ENCODE measurements at regions not wholly inside any gene's neighbourhood (a gene's known extent, or its start where the extent isn't known, plus 50 kb on each side); places are given as distances from the start of the nearest gene placed in this dataset.

DNA sequence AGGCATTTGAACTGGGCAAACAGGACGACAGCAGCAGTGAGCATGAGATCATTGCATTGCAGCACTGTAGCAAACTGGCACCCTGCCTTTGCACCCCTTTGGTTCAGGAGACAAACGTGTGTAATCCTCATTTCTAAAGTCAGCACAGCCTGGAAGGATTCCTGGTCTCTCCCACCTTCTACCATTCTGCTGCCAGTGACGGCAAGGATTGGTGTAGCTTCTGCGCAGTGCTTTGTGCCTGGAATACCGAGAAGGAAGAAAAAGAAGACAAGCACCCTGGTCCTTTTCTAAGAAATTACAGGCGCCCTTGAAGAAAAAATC, 805.3 kb downstream of the USP25 start:
- H3K27ac Mint-ChIP-seq (ENCODE audit: unreplicated experiment): no peak overlapping the region
- H3K27me3 Mint-ChIP-seq (ENCODE audit: unreplicated experiment): no peaks in the 10 kb centered on the region
- no peak for DNase-seq
- TF ChIP-seq, protein P1, sequence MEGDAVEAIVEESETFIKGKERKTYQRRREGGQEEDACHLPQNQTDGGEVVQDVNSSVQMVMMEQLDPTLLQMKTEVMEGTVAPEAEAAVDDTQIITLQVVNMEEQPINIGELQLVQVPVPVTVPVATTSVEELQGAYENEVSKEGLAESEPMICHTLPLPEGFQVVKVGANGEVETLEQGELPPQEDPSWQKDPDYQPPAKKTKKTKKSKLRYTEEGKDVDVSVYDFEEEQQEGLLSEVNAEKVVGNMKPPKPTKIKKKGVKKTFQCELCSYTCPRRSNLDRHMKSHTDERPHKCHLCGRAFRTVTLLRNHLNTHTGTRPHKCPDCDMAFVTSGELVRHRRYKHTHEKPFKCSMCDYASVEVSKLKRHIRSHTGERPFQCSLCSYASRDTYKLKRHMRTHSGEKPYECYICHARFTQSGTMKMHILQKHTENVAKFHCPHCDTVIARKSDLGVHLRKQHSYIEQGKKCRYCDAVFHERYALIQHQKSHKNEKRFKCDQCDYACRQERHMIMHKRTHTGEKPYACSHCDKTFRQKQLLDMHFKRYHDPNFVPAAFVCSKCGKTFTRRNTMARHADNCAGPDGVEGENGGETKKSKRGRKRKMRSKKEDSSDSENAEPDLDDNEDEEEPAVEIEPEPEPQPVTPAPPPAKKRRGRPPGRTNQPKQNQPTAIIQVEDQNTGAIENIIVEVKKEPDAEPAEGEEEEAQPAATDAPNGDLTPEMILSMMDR (IDR thresholded peaks at IDR 0.05; ENCODE audit: partially characterized antibody, unreplicated experiment): no peak
- H3K4me3 Mint-ChIP-seq (ENCODE audit: unreplicated experiment): no peak overlapping the region
- H3K9me3 Mint-ChIP-seq (ENCODE audit: unreplicated experiment): no peaks in the 10 kb centered on the region
- peaks cover 9% of the 10 kb centered on the region for H3K36me3 Mint-ChIP-seq (ENCODE audit: unreplicated experiment)
- H3K4me1 Mint-ChIP-seq (ENCODE audit: low read depth, unreplicated experiment): peaks cover 25% of the 10 kb centered on the region

DNA sequence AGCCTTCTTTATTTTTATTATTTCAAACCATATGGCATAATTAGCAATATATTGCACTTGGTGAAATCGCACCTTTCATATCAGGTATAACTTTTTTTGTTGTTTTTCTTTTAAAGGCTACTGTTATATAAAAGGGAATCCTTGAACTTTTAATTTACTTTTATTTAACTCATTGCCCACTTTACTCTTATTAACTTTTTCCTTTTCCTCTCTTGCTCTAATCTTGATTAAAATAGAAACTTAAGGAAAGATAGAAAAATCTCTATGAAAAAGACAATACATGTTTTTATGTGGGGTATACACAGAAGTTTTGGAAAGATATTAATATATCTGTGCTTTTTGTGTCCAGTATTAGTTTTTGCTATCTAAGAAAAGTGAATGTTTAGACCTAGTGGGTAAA, 805.8 kb downstream of the USP25 start:
- TF ChIP-seq, protein P1 (IDR thresholded peaks at IDR 0.05; ENCODE audit: partially characterized antibody, unreplicated experiment): no peak
- H3K4me3 Mint-ChIP-seq (ENCODE audit: unreplicated experiment): no peak overlapping the region
- H3K36me3 Mint-ChIP-seq (ENCODE audit: unreplicated experiment): peaks cover 9% of the 10 kb centered on the region
- H3K9me3 Mint-ChIP-seq (ENCODE audit: unreplicated experiment): no peaks in the 10 kb centered on the region
- peaks cover 25% of the 10 kb centered on the region for H3K4me1 Mint-ChIP-seq (ENCODE audit: low read depth, unreplicated experiment)
- H3K27me3 Mint-ChIP-seq (ENCODE audit: unreplicated experiment): no peaks in the 10 kb centered on the region
- H3K27ac Mint-ChIP-seq (ENCODE audit: unreplicated experiment): no peak overlapping the region
- no peak for DNase-seq

DNA sequence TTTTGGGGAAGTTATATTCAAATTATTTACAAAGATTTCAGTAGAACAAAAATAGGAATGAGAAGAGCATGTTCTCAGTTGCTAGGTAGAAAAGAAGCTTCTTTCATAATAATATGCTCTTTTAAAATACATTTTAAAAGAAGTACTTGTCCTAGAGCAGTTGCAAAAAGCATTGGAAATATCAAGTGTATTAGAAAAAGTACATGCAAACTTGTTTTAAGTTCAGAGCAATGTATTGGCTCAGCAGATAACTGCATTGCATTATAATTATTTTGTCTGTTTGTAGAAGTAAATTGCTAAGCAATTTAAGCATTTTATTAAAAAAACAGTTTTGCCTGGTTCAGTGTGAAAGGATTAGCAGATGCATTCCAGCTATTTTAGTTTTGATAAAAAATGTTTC, 806.4 kb downstream of the USP25 start:
- no peaks in the 10 kb centered on the region for H3K9me3 Mint-ChIP-seq (ENCODE audit: unreplicated experiment)
- H3K27me3 Mint-ChIP-seq (ENCODE audit: unreplicated experiment): no peaks in the 10 kb centered on the region
- H3K36me3 Mint-ChIP-seq (ENCODE audit: unreplicated experiment): peaks cover 7% of the 10 kb centered on the region
- H3K4me3 Mint-ChIP-seq (ENCODE audit: unreplicated experiment): no peak overlapping the region
- no peak for DNase-seq
- TF ChIP-seq, protein P1 (IDR thresholded peaks at IDR 0.05; ENCODE audit: partially characterized antibody, unreplicated experiment): no peak
- no peak overlapping the region for H3K27ac Mint-ChIP-seq (ENCODE audit: unreplicated experiment)
- H3K4me1 Mint-ChIP-seq (ENCODE audit: low read depth, unreplicated experiment): peaks cover 25% of the 10 kb centered on the region

DNA sequence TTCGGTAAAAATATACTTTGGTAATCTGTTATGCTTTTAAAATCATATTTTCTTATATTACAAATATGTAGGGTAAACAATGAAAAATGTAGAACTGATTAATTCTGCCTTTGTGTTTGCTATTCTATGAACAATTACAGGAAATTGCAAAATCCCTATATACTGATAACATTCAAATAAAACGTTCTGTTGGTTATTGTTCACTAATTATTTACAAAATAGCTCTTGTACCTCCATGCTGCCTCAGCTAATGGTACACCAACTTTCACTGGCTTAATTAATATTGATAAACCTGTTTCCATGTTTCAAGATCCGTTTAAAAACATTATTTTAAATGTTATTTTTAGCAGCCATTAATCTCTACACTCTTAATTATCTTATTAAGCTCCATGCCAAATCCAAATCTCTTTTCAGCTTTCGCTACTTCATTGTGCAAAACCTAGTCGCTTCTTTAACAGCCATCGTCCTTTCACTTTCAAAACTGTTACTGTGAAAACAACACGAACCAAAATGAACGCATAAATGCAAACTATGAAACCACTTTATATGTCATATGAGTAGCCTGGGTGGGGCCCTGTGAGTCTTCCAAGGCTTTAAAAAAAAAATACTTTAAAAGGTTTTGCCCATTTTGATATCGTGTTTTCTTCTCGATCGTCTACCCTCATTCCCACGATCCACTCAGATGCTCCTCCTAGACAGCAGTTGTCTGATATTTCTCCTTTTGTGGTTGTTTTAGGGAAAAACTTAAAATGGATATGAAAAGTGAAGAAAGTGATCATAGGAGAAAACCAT, 807.1 kb downstream of the USP25 start:
- Mint-ChIP-seq H3K9me3 (ENCODE audit: unreplicated experiment) (no peaks in the 10 kb centered on the region), H3K27ac (ENCODE audit: unreplicated experiment) (peak overlapping the region; percentile 43), H3K4me3 (ENCODE audit: unreplicated experiment) (no peak overlapping the region), H3K27me3 (ENCODE audit: unreplicated experiment) (no peaks in the 10 kb centered on the region), H3K4me1 (ENCODE audit: low read depth, unreplicated experiment) (peaks cover 25% of the 10 kb centered on the region), H3K36me3 (ENCODE audit: unreplicated experiment) (no peaks in the 10 kb centered on the region)
- TF ChIP-seq, protein P1 (IDR thresholded peaks at IDR 0.05; ENCODE audit: partially characterized antibody, unreplicated experiment): no peak
- DNase-seq: no peak

DNA sequence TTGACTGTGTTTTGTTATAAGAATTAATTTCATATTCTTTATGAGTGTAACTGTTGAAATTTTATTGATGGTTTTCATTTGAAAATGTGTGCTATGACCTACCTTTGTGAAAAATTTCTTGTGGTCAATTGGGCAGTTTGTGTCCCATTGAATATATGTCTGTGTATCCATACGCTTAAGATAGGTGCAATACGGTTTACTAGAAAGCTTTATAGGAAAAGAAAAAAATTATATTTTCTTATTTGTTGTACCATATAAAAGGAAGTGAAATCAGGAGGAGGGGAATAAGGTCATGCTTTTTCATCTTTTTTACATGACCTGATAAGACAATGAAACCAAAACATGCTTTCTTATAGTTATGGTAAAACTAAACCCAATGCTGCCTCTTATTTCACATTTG, 807.7 kb downstream of the USP25 start:
- DNase-seq: no peak
- no peaks in the 10 kb centered on the region for H3K9me3 Mint-ChIP-seq (ENCODE audit: unreplicated experiment)
- H3K36me3 Mint-ChIP-seq (ENCODE audit: unreplicated experiment): no peaks in the 10 kb centered on the region
- peaks cover 25% of the 10 kb centered on the region for H3K4me1 Mint-ChIP-seq (ENCODE audit: low read depth, unreplicated experiment)
- H3K4me3 Mint-ChIP-seq (ENCODE audit: unreplicated experiment): no peak overlapping the region
- no peaks in the 10 kb centered on the region for H3K27me3 Mint-ChIP-seq (ENCODE audit: unreplicated experiment)
- no peak overlapping the region for H3K27ac Mint-ChIP-seq (ENCODE audit: unreplicated experiment)
- TF ChIP-seq, protein P1 (IDR thresholded peaks at IDR 0.05; ENCODE audit: partially characterized antibody, unreplicated experiment): no peak

All from glutamatergic neuron (in vitro differentiated cells).